ENCODE measurements at regions not wholly inside any gene's neighbourhood (a gene's known extent, or its start where the extent isn't known, plus 50 kb on each side); places are given as distances from the start of the nearest gene placed in this dataset.

DNA sequence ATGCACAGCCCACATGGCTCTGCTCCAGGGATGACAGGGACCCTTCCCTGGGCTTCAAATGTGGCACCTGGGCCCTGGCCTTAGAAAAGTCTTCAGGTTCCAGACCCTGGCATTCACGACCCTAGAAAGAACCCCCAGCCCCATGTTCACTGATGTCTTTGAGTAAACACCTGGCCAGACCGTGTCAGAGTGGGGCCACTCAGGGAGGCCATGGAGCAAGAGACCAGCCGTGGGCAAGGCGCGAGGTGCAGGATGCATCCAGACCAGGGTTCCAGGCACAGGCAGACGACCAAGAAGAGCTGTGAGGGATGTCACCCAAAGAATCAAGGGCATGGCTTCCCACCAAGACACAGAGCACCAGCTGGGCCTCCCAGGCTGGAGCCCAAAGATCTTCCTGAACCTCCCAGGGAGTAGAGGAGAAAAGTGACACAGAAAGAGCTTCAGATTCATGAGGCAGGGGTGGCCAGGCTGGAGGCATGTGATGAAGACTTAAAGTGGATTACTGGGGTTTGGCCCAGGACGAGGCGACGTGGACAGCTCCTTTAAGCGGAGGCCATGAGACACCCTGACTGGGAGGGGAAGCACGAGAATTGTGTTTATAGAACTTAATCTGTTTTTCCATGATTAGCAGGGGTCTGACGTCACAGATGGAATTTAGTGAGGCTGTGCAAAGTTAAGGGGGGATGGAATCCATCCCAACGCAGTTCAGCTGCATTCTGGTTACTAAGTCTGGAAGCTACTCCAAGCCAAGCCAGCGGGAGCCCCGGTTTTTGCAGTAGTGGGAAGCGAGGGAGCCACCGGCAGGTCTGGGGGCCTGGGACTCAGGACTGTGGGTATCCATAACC, 61.6 kb downstream of the ARL6IP4 start:
- peak in 2 of 3 donors; percentile 45 to 64 for DNase-seq
- no peak overlapping the region for H3K4me3 ChIP-seq
- no peaks in the 10 kb centered on the region for H3K9me3 ChIP-seq
- H3K27ac ChIP-seq, result peak overlapping the region; percentile 40 to 81 (median 64)
- H3K4me1 ChIP-seq, result peaks cover 0 to 26% (median 3%) of the 10 kb centered on the region in 4 donors
- H3K27me3 ChIP-seq, result no peaks in the 10 kb centered on the region
- no peaks in the 10 kb centered on the region for H3K36me3 ChIP-seq
- TF ChIP-seq, protein P1, sequence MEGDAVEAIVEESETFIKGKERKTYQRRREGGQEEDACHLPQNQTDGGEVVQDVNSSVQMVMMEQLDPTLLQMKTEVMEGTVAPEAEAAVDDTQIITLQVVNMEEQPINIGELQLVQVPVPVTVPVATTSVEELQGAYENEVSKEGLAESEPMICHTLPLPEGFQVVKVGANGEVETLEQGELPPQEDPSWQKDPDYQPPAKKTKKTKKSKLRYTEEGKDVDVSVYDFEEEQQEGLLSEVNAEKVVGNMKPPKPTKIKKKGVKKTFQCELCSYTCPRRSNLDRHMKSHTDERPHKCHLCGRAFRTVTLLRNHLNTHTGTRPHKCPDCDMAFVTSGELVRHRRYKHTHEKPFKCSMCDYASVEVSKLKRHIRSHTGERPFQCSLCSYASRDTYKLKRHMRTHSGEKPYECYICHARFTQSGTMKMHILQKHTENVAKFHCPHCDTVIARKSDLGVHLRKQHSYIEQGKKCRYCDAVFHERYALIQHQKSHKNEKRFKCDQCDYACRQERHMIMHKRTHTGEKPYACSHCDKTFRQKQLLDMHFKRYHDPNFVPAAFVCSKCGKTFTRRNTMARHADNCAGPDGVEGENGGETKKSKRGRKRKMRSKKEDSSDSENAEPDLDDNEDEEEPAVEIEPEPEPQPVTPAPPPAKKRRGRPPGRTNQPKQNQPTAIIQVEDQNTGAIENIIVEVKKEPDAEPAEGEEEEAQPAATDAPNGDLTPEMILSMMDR (IDR thresholded peaks at IDR 0.05), result no peak
- TF ChIP-seq POLR2A (IDR thresholded peaks at IDR 0.05), result no peak

DNA sequence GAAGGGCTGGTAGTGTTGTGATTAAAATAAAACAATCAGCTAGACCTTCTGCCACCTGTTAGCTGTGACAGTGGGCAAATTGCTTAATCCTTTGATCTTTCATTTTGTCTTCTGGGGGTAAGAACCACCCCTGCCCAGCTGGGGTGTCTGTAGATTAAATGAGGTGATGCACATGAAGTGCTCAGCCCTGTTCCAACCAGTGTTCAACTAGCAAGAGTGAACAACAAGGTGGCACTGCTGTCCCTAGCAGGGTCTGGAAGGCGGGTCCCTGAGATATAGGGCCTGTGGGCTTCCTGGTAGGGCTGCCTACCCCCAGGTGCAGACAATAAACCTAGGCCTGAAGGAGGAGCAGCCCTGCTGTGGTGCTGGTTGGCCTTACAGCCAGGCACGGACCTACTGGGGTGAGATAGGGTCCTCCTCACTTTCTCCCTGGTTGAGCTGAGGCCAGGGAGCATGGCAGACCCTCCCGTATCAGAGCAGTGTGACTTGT, 60.6 kb downstream of the ARL6IP4 start:
- no peaks in the 10 kb centered on the region for H3K36me3 ChIP-seq
- peak overlapping the region in 3 of 4 donors; percentile 52 to 81 (median 63) for H3K27ac ChIP-seq
- no peak overlapping the region for H3K4me3 ChIP-seq
- peak in 1 of 3 donors; percentile 25 for DNase-seq
- no peak for TF ChIP-seq POLR2A (IDR thresholded peaks at IDR 0.05)
- TF ChIP-seq, protein P1 (IDR thresholded peaks at IDR 0.05), result no peak
- H3K27me3 ChIP-seq, result no peaks in the 10 kb centered on the region
- no peaks in the 10 kb centered on the region for H3K9me3 ChIP-seq
- peaks cover 0 to 26% (median 3%) of the 10 kb centered on the region in 4 donors for H3K4me1 ChIP-seq

DNA sequence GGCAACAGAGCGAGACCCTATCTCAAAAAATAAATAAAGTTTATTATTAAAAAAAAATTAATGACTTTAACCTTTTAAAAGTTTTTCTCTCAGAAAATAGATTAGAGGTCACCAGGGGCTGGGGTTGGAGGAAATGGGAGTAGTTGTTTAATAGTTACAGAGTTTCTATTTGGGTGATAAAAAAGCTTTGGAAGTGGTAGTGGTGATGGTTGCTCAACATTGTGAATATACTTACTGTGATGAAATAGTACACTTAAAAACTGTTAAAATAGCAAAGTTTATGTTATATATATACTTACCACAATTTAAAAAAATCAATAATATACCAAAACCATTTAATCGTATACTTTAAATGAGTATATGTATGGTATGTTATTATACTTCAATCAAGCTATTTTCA, 59.6 kb downstream of the ARL6IP4 start:
- peaks cover 0 to 26% (median 3%) of the 10 kb centered on the region in 4 donors for H3K4me1 ChIP-seq
- no peak overlapping the region for H3K27ac ChIP-seq
- H3K36me3 ChIP-seq, result no peaks in the 10 kb centered on the region
- H3K27me3 ChIP-seq, result no peaks in the 10 kb centered on the region
- H3K9me3 ChIP-seq, result no peaks in the 10 kb centered on the region
- no peak for DNase-seq
- no peak for TF ChIP-seq POLR2A (IDR thresholded peaks at IDR 0.05)
- TF ChIP-seq, protein P1 (IDR thresholded peaks at IDR 0.05), result no peak
- no peak overlapping the region for H3K4me3 ChIP-seq

DNA sequence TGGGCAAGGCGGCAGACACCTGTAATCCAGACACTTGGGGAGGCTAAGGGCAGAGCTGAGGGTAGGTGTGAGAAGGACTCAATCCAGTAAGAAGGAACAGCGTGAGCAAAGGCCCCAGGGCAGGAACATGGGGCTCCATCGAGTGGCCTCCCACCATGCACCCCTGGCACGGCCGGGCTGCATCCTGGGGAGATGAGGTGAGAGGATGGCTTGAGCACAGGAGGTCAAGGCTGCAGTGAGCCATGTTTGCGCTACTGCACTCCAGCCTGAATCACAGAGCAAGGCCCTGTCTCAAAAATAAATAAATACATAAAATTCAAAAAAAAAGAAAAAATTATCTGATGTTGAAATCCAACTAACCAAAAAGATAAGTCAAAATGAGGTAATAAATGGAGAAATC, 58.5 kb downstream of the ARL6IP4 start:
- TF ChIP-seq, protein P1 (IDR thresholded peaks at IDR 0.05), result no peak
- no peak for TF ChIP-seq POLR2A (IDR thresholded peaks at IDR 0.05)
- no peaks in the 10 kb centered on the region for H3K9me3 ChIP-seq
- H3K4me3 ChIP-seq, result no peak overlapping the region
- no peaks in the 10 kb centered on the region for H3K27me3 ChIP-seq
- no peak for DNase-seq
- peaks cover 0 to 21% (median 2%) of the 10 kb centered on the region in 4 donors for H3K4me1 ChIP-seq
- no peak overlapping the region for H3K27ac ChIP-seq
- peaks cover 0 to 4% (median 0%) of the 10 kb centered on the region in 3 donors for H3K36me3 ChIP-seq

DNA sequence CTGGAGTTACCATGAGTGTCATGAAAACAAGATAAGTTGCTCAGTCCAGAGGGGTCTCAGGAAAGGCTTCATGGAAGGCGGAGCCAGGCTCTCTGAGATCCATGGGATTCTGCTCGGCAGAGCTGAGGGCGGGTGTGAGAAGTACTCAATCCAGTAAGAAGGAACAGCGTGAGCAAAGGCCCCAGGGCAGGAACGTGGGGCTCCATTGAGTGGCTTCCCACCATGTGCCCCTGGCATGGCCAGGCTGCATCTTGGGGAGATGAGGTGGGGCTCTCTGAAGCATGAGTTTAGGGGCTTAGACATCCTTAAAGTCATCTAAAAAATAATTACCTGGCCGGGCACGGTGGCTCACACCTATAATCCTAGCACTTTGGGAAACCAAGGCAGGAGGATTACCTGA, 58.0 kb downstream of the ARL6IP4 start:
- no peak overlapping the region for H3K4me3 ChIP-seq
- H3K36me3 ChIP-seq, result peaks cover 0 to 8% (median 0%) of the 10 kb centered on the region in 3 donors
- no peak for DNase-seq
- H3K27me3 ChIP-seq, result no peaks in the 10 kb centered on the region
- no peaks in the 10 kb centered on the region for H3K9me3 ChIP-seq
- H3K4me1 ChIP-seq, result peaks cover 0 to 21% (median 0%) of the 10 kb centered on the region in 4 donors
- TF ChIP-seq, protein P1 (IDR thresholded peaks at IDR 0.05), result no peak
- no peak for TF ChIP-seq POLR2A (IDR thresholded peaks at IDR 0.05)
- no peak overlapping the region for H3K27ac ChIP-seq

Measured in Peyer's patch (tissue), 4 donors.